Mesothelial cell of epicardium (in vitro differentiated cells): ENCODE measurements at regions not wholly inside any gene's neighbourhood (a gene's known extent, or its start where the extent isn't known, plus 50 kb on each side); places are given as distances from the start of the nearest gene placed in this dataset.

Experiments
- DNase-seq, 2 experiments: peaks; one replicate each; pipeline ENCODE4 v3.0.0; 2021; ENCODE audit warnings: low spot score in 2 of 2; ENCODE audit not compliant: unreplicated experiment in 2 of 2
- H3K27ac Mint-ChIP-seq: 2 replicates; pipeline ENCODE4 v1.8.0; 2021; ENCODE audit warnings: mixed read lengths
- H3K27me3 Mint-ChIP-seq: 2 replicates; pipeline ENCODE4 v1.8.0; 2021; ENCODE audit warnings: low read depth, mixed read lengths
- H3K36me3 Mint-ChIP-seq: 2 replicates; pipeline ENCODE4 v1.8.0; 2021; ENCODE audit warnings: mixed read lengths
- H3K4me1 Mint-ChIP-seq: 2 replicates; pipeline ENCODE4 v1.8.0; 2021; ENCODE audit warnings: mixed read lengths
- H3K4me3 Mint-ChIP-seq: 2 replicates; pipeline ENCODE4 v1.8.0; 2021; ENCODE audit warnings: mild to moderate bottlenecking, moderate library complexity, mixed read lengths
- H3K9me3 Mint-ChIP-seq: 2 replicates; pipeline ENCODE4 v1.8.0; 2021; ENCODE audit warnings: mixed read lengths
- TF ChIP-seq, protein P1 (sequence below): fragments of 200-600 bp; sonication (generic); IDR thresholded peaks from one replicate; pipeline ENCODE4 v1.5.0; 2021; ENCODE audit warnings: antibody characterized with exemption; ENCODE audit not compliant: unreplicated experiment

DNA sequence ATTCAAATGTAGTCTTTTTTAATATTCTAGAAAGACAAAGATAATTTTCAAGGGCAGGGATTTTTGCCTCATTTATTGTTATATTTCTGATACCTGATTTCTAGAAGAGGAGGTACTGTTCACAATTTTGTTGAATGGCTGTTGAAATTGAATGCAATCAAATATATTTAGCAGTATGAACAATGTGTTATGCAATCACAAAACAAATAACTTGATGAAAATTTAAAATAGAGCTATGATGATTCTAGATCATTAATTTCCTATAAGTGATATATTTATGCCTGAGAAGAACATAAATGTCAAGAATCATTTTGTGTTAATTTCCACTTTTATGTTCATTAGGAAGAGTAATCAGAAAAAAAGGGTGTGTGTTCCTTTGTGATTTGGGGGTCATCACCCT lies 114.6 kb upstream of the CNTNAP2 start:
- DNase-seq, result no peak
- Mint-ChIP-seq H3K36me3 (no peaks in the 10 kb centered on the region), H3K9me3 (no peaks in the 10 kb centered on the region), H3K27ac (no peak overlapping the region), H3K4me1 (no peaks in the 10 kb centered on the region), H3K4me3 (no peak overlapping the region), H3K27me3 (no peaks in the 10 kb centered on the region)
- TF ChIP-seq, protein P1, sequence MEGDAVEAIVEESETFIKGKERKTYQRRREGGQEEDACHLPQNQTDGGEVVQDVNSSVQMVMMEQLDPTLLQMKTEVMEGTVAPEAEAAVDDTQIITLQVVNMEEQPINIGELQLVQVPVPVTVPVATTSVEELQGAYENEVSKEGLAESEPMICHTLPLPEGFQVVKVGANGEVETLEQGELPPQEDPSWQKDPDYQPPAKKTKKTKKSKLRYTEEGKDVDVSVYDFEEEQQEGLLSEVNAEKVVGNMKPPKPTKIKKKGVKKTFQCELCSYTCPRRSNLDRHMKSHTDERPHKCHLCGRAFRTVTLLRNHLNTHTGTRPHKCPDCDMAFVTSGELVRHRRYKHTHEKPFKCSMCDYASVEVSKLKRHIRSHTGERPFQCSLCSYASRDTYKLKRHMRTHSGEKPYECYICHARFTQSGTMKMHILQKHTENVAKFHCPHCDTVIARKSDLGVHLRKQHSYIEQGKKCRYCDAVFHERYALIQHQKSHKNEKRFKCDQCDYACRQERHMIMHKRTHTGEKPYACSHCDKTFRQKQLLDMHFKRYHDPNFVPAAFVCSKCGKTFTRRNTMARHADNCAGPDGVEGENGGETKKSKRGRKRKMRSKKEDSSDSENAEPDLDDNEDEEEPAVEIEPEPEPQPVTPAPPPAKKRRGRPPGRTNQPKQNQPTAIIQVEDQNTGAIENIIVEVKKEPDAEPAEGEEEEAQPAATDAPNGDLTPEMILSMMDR, result no peak

DNA sequence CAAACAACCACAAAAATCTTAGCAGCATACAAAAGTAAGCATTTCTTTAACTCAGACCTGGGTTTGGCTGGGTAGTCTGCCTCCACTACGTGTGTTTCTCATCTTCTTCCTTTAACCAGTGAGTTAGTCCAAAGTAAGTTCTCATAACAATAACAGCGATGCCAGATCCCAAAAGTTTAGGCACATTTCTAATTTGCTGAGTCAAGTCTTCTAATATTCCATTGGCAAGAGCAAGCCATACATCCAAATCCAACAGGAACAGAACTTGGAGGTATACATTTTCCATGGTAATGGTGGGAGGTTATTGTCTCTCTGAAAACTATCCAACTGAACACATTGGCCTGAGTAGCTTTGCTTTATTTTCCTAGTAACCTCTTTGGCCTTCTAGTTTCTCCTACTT lies 115.7 kb upstream of the CNTNAP2 start:
- TF ChIP-seq, protein P1, result no peak
- Mint-ChIP-seq H3K27me3 (no peaks in the 10 kb centered on the region), H3K27ac (no peak overlapping the region), H3K4me3 (no peak overlapping the region), H3K4me1 (no peaks in the 10 kb centered on the region), H3K9me3 (no peaks in the 10 kb centered on the region), H3K36me3 (no peaks in the 10 kb centered on the region)
- no peak for DNase-seq

DNA sequence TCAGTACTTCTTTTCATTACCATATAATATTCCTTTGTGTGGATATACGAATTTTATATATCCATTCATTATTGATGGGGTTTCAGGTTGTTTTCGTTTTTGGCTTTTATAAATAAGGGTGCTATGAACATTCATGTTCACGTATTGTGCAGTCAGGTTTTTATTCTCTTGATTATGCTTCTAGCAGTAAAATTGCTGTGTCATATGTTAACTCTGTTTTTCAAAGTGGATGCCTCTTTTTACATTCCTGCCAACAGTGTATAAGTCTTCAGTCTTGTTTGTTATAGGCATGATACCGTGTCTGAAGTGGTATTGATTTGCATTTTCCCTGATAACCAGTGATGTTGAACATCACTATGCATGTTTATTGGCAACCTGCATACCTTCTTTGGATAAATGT lies 127.1 kb upstream of the CNTNAP2 start:
- no peaks in the 10 kb centered on the region for H3K9me3 Mint-ChIP-seq

DNA sequence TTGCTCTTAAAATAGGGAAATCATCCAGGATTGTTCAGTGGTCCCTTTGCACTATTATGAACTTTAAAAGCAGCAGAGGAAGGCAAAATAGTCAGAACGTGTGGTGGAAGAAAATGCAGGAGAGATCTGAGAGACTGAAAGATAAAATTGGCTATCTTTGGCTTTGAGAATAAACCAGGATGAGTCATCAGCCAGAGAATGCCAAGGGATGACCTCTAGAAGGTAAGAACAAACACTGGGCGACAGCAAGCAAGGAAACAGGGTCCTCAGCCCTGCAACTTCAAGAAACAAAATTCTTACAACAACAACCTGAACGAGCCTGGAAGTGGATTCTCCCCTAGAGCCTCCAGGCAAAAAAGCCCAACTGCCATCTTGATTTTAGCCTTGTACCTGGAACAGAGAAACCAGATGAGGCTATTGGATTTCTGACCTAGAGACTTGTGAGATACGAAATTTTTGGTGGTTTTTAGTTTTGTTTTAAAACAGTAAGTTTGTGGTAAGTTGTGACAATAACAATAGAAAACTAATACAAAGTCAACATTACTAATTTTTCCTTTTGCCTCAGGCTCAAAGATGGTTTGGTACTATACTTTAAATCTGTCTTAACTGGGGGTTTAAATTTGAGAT lies 130.2 kb upstream of the CNTNAP2 start:
- no peak overlapping the region for H3K4me3 Mint-ChIP-seq
- TF ChIP-seq, protein P1, result no peak
- no peak for DNase-seq
- no peaks in the 10 kb centered on the region for H3K9me3 Mint-ChIP-seq
- no peaks in the 10 kb centered on the region for H3K4me1 Mint-ChIP-seq
- no peaks in the 10 kb centered on the region for H3K36me3 Mint-ChIP-seq
- H3K27me3 Mint-ChIP-seq, result no peaks in the 10 kb centered on the region
- H3K27ac Mint-ChIP-seq, result no peak overlapping the region

More for the DNA sequence above, 127.1 kb upstream of the CNTNAP2 start:
- H3K4me3 Mint-ChIP-seq, result no peak overlapping the region
- no peaks in the 10 kb centered on the region for H3K27me3 Mint-ChIP-seq
- H3K4me1 Mint-ChIP-seq, result no peaks in the 10 kb centered on the region
- no peaks in the 10 kb centered on the region for H3K36me3 Mint-ChIP-seq
- no peak for DNase-seq
- TF ChIP-seq, protein P1, result no peak
- H3K27ac Mint-ChIP-seq, result no peak overlapping the region

GRCh38 chr7:145978769-145979168 lies 137.8 kb upstream of the CNTNAP2 start:
- Mint-ChIP-seq H3K4me3 (no peak overlapping the region), H3K36me3 (no peaks in the 10 kb centered on the region), H3K9me3 (no peaks in the 10 kb centered on the region), H3K27me3 (no peaks in the 10 kb centered on the region), H3K4me1 (no peaks in the 10 kb centered on the region), H3K27ac (no peak overlapping the region)
- no peak for DNase-seq
- TF ChIP-seq, protein P1, result no peak

GRCh38 chr7:145959981-145960380 lies 156.6 kb upstream of the CNTNAP2 start:
- no peaks in the 10 kb centered on the region for H3K4me1 Mint-ChIP-seq
- no peaks in the 10 kb centered on the region for H3K27me3 Mint-ChIP-seq
- TF ChIP-seq, protein P1, result no peak
- no peak overlapping the region for H3K4me3 Mint-ChIP-seq
- peaks cover 11% of the 10 kb centered on the region for H3K9me3 Mint-ChIP-seq
- no peak overlapping the region for H3K27ac Mint-ChIP-seq
- DNase-seq, result no peak
- H3K36me3 Mint-ChIP-seq, result no peaks in the 10 kb centered on the region
